ENCODE measurements at regions not wholly inside any gene's neighbourhood (a gene's known extent, or its start where the extent isn't known, plus 50 kb on each side); places are given as distances from the start of the nearest gene placed in this dataset.

DNA sequence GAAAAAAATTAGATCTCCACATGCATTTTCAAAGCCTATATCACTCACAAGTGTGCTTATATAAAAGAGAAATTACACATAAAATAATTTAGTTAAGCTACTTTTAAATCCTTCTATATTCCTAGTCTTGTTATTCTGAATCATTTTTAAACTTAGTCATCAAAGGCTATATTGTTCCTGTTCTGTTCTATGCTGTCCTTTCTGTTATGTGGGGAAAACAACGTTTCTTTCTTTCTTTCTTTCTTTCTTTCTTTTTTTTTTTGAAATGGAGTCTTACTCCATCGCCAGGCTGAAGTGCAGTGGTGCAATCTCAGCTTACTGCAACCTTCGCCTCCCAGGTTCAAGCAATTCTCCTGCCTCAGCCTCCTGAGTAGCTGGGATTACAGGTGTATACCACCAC is 389.2 kb upstream of the FTMT start:
- TF ChIP-seq, protein P1, sequence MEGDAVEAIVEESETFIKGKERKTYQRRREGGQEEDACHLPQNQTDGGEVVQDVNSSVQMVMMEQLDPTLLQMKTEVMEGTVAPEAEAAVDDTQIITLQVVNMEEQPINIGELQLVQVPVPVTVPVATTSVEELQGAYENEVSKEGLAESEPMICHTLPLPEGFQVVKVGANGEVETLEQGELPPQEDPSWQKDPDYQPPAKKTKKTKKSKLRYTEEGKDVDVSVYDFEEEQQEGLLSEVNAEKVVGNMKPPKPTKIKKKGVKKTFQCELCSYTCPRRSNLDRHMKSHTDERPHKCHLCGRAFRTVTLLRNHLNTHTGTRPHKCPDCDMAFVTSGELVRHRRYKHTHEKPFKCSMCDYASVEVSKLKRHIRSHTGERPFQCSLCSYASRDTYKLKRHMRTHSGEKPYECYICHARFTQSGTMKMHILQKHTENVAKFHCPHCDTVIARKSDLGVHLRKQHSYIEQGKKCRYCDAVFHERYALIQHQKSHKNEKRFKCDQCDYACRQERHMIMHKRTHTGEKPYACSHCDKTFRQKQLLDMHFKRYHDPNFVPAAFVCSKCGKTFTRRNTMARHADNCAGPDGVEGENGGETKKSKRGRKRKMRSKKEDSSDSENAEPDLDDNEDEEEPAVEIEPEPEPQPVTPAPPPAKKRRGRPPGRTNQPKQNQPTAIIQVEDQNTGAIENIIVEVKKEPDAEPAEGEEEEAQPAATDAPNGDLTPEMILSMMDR (IDR thresholded peaks at IDR 0.05 in 2 of 3, conservative IDR thresholded peaks at IDR 0.05 in 1 of 3; ENCODE audit: borderline replicate concordance in 1 of 3, insufficient read depth in 1 of 3, low read depth in 2 of 3, low read length in 2 of 3) = no peak
- no peak for TF ChIP-seq SP1 (IDR thresholded peaks at IDR 0.05; ENCODE audit: low read depth)
- TF ChIP-seq CEBPB (IDR thresholded peaks at IDR 0.05; ENCODE audit: low read depth) = no peak
- TF ChIP-seq POLR2A (IDR thresholded peaks at IDR 0.05; ENCODE audit: borderline replicate concordance, extremely low read depth, insufficient read depth, insufficient read length) = no peak
- no peak for TF ChIP-seq POLR2AphosphoS5 (IDR thresholded peaks at IDR 0.05; ENCODE audit: low read depth, low read length)
- TF ChIP-seq EZH2 (IDR thresholded peaks at IDR 0.05) = no peak
- no peak for TF ChIP-seq RAD21 (IDR thresholded peaks at IDR 0.05; ENCODE audit: low read depth)
- TF ChIP-seq TCF7L2 (IDR thresholded peaks at IDR 0.05; ENCODE audit: borderline replicate concordance, extremely low read depth, insufficient read depth, insufficient read length) = no peak
- no peak for TF ChIP-seq SRF (IDR thresholded peaks at IDR 0.05; ENCODE audit: low read depth)
- TF ChIP-seq, protein P2, sequence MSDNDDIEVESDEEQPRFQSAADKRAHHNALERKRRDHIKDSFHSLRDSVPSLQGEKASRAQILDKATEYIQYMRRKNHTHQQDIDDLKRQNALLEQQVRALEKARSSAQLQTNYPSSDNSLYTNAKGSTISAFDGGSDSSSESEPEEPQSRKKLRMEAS (IDR thresholded peaks at IDR 0.05) = no peak
- TF ChIP-seq ZFX (IDR thresholded peaks at IDR 0.05) = no peak
- TF ChIP-seq SIN3A (IDR thresholded peaks at IDR 0.05; ENCODE audit: low read depth) = no peak
- TF ChIP-seq YY1 (IDR thresholded peaks at IDR 0.05; ENCODE audit: extremely low read depth, insufficient replicate concordance, low read depth, low read length) = no peak

All from HCT116 (cell line).